ENCODE measurements at regions not wholly inside any gene's neighbourhood (a gene's known extent, or its start where the extent isn't known, plus 50 kb on each side); places are given as distances from the start of the nearest gene placed in this dataset.

DNA sequence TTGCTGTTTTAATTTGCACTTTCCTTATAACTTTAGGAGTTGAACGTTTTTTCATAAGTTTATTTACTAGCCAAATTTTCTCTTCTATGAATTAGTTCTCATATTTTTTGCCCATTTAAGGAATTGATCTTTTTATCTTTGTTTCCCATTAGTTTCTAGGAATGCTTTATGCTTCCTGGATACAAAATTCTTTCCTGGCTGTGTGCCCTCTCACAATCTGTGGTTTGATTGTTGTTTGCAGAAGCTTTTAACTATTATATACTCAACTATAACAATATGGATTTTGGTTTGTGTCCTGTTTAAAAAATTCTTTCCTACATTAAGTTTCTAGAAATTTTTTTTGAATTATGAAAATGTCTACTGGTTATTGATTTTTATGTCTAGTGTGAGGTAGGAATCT lies 206.3 kb downstream of the CSNK1G3 start:
- H3K27ac ChIP-seq: no peak overlapping the region
- no peak overlapping the region for H2AFZ ChIP-seq (ENCODE audit: low read depth)
- H4K20me1 ChIP-seq (ENCODE audit: insufficient read depth): no peaks in the 10 kb centered on the region
- no peak overlapping the region for H3K4me3 ChIP-seq (IDR thresholded peaks at IDR 0.05; ENCODE audit: insufficient read depth, low read depth, low read length)
- no peaks in the 10 kb centered on the region for H3K4me1 ChIP-seq (ENCODE audit: low read depth, poor library complexity, severe bottlenecking)
- H3K4me2 ChIP-seq: no peak overlapping the region
- H3K27me3 ChIP-seq (ENCODE audit: insufficient read depth, low read depth): no peaks in the 10 kb centered on the region
- TF ChIP-seq, protein P1, sequence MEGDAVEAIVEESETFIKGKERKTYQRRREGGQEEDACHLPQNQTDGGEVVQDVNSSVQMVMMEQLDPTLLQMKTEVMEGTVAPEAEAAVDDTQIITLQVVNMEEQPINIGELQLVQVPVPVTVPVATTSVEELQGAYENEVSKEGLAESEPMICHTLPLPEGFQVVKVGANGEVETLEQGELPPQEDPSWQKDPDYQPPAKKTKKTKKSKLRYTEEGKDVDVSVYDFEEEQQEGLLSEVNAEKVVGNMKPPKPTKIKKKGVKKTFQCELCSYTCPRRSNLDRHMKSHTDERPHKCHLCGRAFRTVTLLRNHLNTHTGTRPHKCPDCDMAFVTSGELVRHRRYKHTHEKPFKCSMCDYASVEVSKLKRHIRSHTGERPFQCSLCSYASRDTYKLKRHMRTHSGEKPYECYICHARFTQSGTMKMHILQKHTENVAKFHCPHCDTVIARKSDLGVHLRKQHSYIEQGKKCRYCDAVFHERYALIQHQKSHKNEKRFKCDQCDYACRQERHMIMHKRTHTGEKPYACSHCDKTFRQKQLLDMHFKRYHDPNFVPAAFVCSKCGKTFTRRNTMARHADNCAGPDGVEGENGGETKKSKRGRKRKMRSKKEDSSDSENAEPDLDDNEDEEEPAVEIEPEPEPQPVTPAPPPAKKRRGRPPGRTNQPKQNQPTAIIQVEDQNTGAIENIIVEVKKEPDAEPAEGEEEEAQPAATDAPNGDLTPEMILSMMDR (conservative IDR thresholded peaks at IDR 0.05; ENCODE audit: low read depth, low read length): no peak
- H3K9ac ChIP-seq: no peak overlapping the region
- no peaks in the 10 kb centered on the region for H3K36me3 ChIP-seq (ENCODE audit: insufficient read depth)
- H3K79me2 ChIP-seq (ENCODE audit: insufficient read depth, low read depth): no peaks in the 10 kb centered on the region

DNA sequence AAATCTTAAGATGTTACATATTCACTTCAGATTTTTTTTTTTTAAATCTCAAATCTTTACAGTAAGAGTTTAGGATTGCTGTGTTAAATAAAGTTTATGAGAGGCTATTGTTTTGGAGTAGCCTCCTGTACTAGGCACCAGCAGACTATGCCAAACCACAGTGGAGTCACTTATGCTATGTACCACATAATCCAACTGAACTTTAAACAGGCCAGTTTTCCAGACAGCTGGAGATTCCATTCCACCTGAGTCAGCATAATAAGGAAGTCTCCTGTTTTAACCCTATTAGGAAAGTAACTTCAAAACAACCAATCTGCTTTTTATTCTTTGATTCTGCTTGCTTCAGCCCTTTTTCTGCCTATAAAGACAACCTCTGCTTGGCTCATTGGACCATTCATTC lies 205.2 kb downstream of the CSNK1G3 start:
- Histone ChIP-seq H4K20me1 (ENCODE audit: insufficient read depth) (no peaks in the 10 kb centered on the region), H3K79me2 (ENCODE audit: insufficient read depth, low read depth) (no peaks in the 10 kb centered on the region), H3K27ac (no peak overlapping the region), H2AFZ (ENCODE audit: low read depth) (no peak overlapping the region), H3K4me2 (no peak overlapping the region), H3K4me1 (ENCODE audit: low read depth, poor library complexity, severe bottlenecking) (no peaks in the 10 kb centered on the region), H3K9ac (no peak overlapping the region), H3K4me3 (IDR thresholded peaks at IDR 0.05; ENCODE audit: insufficient read depth, low read depth, low read length) (no peak overlapping the region), H3K27me3 (ENCODE audit: insufficient read depth, low read depth) (no peaks in the 10 kb centered on the region), H3K36me3 (ENCODE audit: insufficient read depth) (no peaks in the 10 kb centered on the region)
- TF ChIP-seq, protein P1 (conservative IDR thresholded peaks at IDR 0.05; ENCODE audit: low read depth, low read length): no peak

DNA sequence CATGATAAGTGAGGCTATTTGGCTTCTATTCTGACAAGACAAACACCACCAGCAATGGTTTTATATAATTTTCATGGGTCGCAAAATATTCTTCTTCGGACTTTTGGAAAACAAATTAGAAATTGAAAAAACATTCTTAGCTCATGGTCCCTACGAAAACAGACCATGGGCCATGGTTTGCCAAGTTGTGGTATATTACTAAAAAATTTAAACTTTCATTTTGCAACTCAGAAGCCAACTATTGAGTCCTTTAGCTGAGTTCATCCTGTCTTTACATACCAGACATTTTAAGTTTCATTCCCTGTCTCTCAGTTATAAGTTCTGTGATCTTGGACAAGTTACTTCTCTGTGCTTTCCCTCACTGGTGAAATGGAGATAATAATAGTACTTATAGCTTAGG lies 198.1 kb downstream of the CSNK1G3 start:
- Histone ChIP-seq H3K79me2 (ENCODE audit: insufficient read depth, low read depth) (no peaks in the 10 kb centered on the region), H2AFZ (ENCODE audit: low read depth) (no peak overlapping the region), H3K4me3 (IDR thresholded peaks at IDR 0.05; ENCODE audit: insufficient read depth, low read depth, low read length) (no peak overlapping the region), H3K36me3 (ENCODE audit: insufficient read depth) (no peaks in the 10 kb centered on the region), H3K4me2 (no peak overlapping the region), H3K27ac (no peak overlapping the region), H3K9ac (no peak overlapping the region), H4K20me1 (ENCODE audit: insufficient read depth) (no peaks in the 10 kb centered on the region), H3K27me3 (ENCODE audit: insufficient read depth, low read depth) (no peaks in the 10 kb centered on the region), H3K4me1 (ENCODE audit: low read depth, poor library complexity, severe bottlenecking) (no peaks in the 10 kb centered on the region)
- TF ChIP-seq, protein P1 (conservative IDR thresholded peaks at IDR 0.05; ENCODE audit: low read depth, low read length): no peak

DNA sequence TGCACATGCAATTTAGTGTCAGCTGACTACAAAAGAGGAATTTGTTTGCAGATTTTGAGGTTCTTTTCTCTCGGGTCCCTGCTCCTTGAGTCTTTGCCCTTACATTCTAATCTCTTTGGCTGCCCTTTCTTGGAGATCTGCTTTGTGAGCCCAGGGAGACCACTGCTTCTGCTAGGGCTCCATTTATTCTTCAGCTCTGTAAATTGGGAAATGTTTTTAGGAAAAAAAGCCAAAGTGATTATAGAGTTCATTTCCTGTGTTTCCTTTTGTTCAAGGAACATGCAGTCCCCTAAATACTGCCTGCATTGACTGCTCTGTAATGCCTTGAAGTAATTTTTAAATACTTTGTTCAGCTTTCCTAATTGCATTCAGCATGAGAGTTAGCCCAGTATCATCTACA lies 197.4 kb downstream of the CSNK1G3 start:
- Histone ChIP-seq H3K4me2 (no peak overlapping the region), H2AFZ (ENCODE audit: low read depth) (no peak overlapping the region), H4K20me1 (ENCODE audit: insufficient read depth) (no peaks in the 10 kb centered on the region), H3K27me3 (ENCODE audit: insufficient read depth, low read depth) (no peaks in the 10 kb centered on the region), H3K4me3 (IDR thresholded peaks at IDR 0.05; ENCODE audit: insufficient read depth, low read depth, low read length) (no peak overlapping the region), H3K79me2 (ENCODE audit: insufficient read depth, low read depth) (no peaks in the 10 kb centered on the region), H3K27ac (no peak overlapping the region), H3K9ac (no peak overlapping the region), H3K4me1 (ENCODE audit: low read depth, poor library complexity, severe bottlenecking) (no peaks in the 10 kb centered on the region), H3K36me3 (ENCODE audit: insufficient read depth) (no peaks in the 10 kb centered on the region)
- TF ChIP-seq, protein P1 (conservative IDR thresholded peaks at IDR 0.05; ENCODE audit: low read depth, low read length): no peak
